ENCODE measurements at regions not wholly inside any gene's neighbourhood (a gene's known extent, or its start where the extent isn't known, plus 50 kb on each side); places are given as distances from the start of the nearest gene placed in this dataset.

- DNase-seq, result no peak
Observed at GRCh38 chr6:134739299-134740026, 210.4 kb downstream of the ALDH8A1 start.

- DNase-seq, result no peak
Observed at GRCh38 chr6:134738211-134738885, 211.6 kb downstream of the ALDH8A1 start.

- DNase-seq, result no peak
Observed at GRCh38 chr6:134735461-134735860, 214.4 kb downstream of the ALDH8A1 start.

- no peak for DNase-seq
Observed at GRCh38 chr6:134734312-134734869, 215.5 kb downstream of the ALDH8A1 start.

GRCh38 chr6:134733801-134734200 lies 216.1 kb downstream of the ALDH8A1 start:
- no peak for DNase-seq

- DNase-seq, result no peak
Observed at GRCh38 chr6:134732763-134733162, 217.1 kb downstream of the ALDH8A1 start.

- DNase-seq, result no peak
Observed at GRCh38 chr6:134731615-134732014, 218.3 kb downstream of the ALDH8A1 start.

- DNase-seq, result no peak
Observed at GRCh38 chr6:134730013-134730412, 219.9 kb downstream of the ALDH8A1 start.

GRCh38 chr6:134729561-134729960 lies 220.3 kb downstream of the ALDH8A1 start:
- no peak for DNase-seq

GRCh38 chr6:134727081-134727480 lies 222.8 kb downstream of the ALDH8A1 start:
- no peak for DNase-seq

- DNase-seq, result no peak
Observed at GRCh38 chr6:134725590-134725989, 224.3 kb downstream of the ALDH8A1 start.

GRCh38 chr6:134724771-134725340 lies 225.0 kb downstream of the ALDH8A1 start:
- no peak for DNase-seq

GRCh38 chr6:134723081-134723871 lies 226.6 kb downstream of the ALDH8A1 start:
- DNase-seq, result no peak

GRCh38 chr6:134722200-134722870 lies 227.6 kb downstream of the ALDH8A1 start:
- no peak for DNase-seq

GRCh38 chr6:134721060-134721405 lies 228.9 kb downstream of the ALDH8A1 start:
- DNase-seq, result no peak

GRCh38 chr6:134720353-134721059 lies 229.4 kb downstream of the ALDH8A1 start:
- DNase-seq, result no peak

- no peak for DNase-seq
Observed at GRCh38 chr6:134719911-134720310, 230.0 kb downstream of the ALDH8A1 start.

- no peak for DNase-seq
Observed at GRCh38 chr6:134719286-134719685, 230.6 kb downstream of the ALDH8A1 start.

GRCh38 chr6:134714679-134715078 lies 235.2 kb downstream of the ALDH8A1 start:
- no peak for DNase-seq

GRCh38 chr6:134714113-134714512 lies 235.8 kb downstream of the ALDH8A1 start:
- DNase-seq, result no peak

GRCh38 chr6:134712311-134712710 lies 237.6 kb downstream of the ALDH8A1 start:
- no peak for DNase-seq

- no peak for DNase-seq
Observed at GRCh38 chr6:134708079-134708478, 241.8 kb downstream of the ALDH8A1 start.
